ENCODE measurements at regions not wholly inside any gene's neighbourhood (a gene's known extent, or its start where the extent isn't known, plus 50 kb on each side); places are given as distances from the start of the nearest gene placed in this dataset.

DNA sequence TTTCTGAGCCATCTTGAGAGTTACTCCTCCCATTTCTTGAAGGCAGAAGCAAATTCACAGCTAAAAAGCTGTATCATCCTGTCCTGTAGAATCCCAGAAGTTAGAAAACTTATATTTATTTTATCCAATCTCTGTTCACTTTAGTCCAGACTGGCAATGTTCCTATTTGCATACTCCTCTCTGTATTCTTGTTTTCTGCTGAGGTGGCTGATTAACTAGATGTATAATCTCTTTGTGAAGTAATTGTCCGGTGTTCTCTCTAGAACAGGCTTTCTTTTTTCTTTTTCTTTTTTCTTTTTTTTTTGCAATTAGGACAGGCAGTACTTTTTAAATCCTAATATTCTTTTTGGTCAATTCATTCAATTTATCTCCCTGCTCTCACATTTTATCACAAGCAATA, 411.0 kb downstream of the KCNJ3 start:
- no peak for DNase-seq
- no peaks in the 10 kb centered on the region for H3K9me3 ChIP-seq
- H3K4me3 ChIP-seq = no peak overlapping the region
- H3K27me3 ChIP-seq = no peaks in the 10 kb centered on the region
- TF ChIP-seq, protein P1, sequence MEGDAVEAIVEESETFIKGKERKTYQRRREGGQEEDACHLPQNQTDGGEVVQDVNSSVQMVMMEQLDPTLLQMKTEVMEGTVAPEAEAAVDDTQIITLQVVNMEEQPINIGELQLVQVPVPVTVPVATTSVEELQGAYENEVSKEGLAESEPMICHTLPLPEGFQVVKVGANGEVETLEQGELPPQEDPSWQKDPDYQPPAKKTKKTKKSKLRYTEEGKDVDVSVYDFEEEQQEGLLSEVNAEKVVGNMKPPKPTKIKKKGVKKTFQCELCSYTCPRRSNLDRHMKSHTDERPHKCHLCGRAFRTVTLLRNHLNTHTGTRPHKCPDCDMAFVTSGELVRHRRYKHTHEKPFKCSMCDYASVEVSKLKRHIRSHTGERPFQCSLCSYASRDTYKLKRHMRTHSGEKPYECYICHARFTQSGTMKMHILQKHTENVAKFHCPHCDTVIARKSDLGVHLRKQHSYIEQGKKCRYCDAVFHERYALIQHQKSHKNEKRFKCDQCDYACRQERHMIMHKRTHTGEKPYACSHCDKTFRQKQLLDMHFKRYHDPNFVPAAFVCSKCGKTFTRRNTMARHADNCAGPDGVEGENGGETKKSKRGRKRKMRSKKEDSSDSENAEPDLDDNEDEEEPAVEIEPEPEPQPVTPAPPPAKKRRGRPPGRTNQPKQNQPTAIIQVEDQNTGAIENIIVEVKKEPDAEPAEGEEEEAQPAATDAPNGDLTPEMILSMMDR (IDR thresholded peaks at IDR 0.05) = no peak
- TF ChIP-seq EP300 (IDR thresholded peaks at IDR 0.05) (no peak), POLR2A (IDR thresholded peaks at IDR 0.05) (no peak)
- 71 to 80% (median 75%) methylated on average over 1 of the region's 1 CpG for WGBS, 3 donors
- H3K36me3 ChIP-seq = no peaks in the 10 kb centered on the region
- no peak overlapping the region for H3K27ac ChIP-seq
- intact Hi-C loops (cut with DNase I) = no loop called here
- H3K4me1 ChIP-seq (ENCODE audit: insufficient read depth) = no peaks in the 10 kb centered on the region

DNA sequence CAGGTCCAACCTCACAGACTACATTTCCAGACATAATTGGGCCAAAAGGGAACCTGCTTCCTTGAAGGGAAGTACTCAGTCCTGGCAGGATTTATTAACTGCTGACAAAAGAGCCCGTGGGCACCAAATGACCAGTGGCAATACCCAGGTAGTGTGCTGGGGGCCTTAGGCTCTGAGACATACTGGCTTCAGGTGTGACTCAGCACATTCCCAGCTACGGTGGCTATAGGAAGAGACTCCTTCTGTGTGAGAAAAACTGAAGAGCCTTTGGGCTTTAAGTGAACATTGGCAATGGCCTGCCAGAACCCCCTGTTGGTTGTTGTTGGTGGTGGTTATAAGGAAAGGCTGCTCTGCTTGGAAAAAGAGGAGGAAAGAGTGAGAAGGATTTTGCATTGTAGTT, 401.8 kb downstream of the KCNJ3 start:
- WGBS, 3 donors = 75 to 84% (median 76%) methylated on average over 2 of the region's 2 CpGs
- Histone ChIP-seq H3K4me3 (no peak overlapping the region), H3K36me3 (no peaks in the 10 kb centered on the region), H3K27me3 (no peaks in the 10 kb centered on the region), H3K27ac (no peak overlapping the region), H3K9me3 (no peaks in the 10 kb centered on the region), H3K4me1 (ENCODE audit: insufficient read depth) (no peaks in the 10 kb centered on the region)
- intact Hi-C loops (cut with DNase I) = no loop called here
- TF ChIP-seq POLR2A (IDR thresholded peaks at IDR 0.05) = no peak
- no peak for TF ChIP-seq EP300 (IDR thresholded peaks at IDR 0.05)
- TF ChIP-seq, protein P1 (IDR thresholded peaks at IDR 0.05) = no peak
- no peak for DNase-seq

DNA sequence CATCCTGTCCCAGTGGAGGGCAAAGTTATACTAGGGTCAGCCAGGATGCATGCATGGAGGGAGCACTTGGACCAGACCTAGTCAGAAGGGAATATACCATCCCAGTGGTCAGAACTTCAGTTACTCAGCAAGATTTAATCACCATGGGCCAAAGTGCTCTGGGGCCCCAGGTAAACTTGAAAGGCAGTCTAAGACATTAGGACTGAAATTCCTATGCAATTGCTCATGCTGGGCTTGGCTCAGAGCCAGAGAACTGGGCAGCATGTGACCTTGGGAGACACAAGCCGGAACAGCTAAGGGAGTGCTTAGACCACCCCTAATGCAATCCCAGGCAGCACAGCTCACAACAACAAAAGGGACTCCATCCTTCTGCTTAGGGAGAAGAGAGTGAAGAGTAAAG, 401.3 kb downstream of the KCNJ3 start:
- WGBS, 3 donors = 11 to 20% (median 18%) methylated on average over 1 of the region's 1 CpG
- H3K27me3 ChIP-seq = no peaks in the 10 kb centered on the region
- H3K36me3 ChIP-seq = no peaks in the 10 kb centered on the region
- no peak overlapping the region for H3K27ac ChIP-seq
- no peak for DNase-seq
- no peaks in the 10 kb centered on the region for H3K4me1 ChIP-seq (ENCODE audit: insufficient read depth)
- intact Hi-C loops (cut with DNase I) = no loop called here
- no peak overlapping the region for H3K4me3 ChIP-seq
- no peaks in the 10 kb centered on the region for H3K9me3 ChIP-seq
- TF ChIP-seq, protein P1 (IDR thresholded peaks at IDR 0.05) = no peak

DNA sequence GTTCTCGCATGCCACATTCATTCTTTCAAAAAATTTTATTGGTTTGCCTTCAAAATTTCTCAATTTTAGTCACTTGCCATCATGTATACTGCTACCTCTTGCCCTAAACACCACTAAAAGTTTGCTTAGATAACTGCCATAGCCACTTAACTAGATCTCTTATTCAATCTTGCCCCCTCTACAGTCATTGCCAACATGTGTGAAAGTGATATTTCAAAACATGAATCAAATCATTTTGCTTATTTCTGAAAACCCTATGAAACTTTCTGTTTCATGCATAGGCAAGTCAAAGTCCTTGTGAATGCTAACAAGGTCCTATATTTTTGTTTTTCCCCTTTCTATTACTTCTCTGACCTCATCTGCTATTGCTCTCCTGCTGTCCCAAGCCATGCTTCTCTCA, 397.1 kb downstream of the KCNJ3 start:
- 88 to 97% (median 92%) methylated on average over 1 of the region's 1 CpG for WGBS, 3 donors
- Histone ChIP-seq H3K4me1 (ENCODE audit: insufficient read depth) (no peaks in the 10 kb centered on the region), H3K27me3 (peaks cover 2% of the 10 kb centered on the region), H3K27ac (no peak overlapping the region), H3K4me3 (no peak overlapping the region), H3K9me3 (no peaks in the 10 kb centered on the region), H3K36me3 (no peaks in the 10 kb centered on the region)
- intact Hi-C loops (cut with DNase I) = no loop called here
- no peak for DNase-seq
- TF ChIP-seq, protein P1 (IDR thresholded peaks at IDR 0.05) = no peak
- TF ChIP-seq POLR2A (IDR thresholded peaks at IDR 0.05) = no peak
- TF ChIP-seq EP300 (IDR thresholded peaks at IDR 0.05) = no peak

DNA sequence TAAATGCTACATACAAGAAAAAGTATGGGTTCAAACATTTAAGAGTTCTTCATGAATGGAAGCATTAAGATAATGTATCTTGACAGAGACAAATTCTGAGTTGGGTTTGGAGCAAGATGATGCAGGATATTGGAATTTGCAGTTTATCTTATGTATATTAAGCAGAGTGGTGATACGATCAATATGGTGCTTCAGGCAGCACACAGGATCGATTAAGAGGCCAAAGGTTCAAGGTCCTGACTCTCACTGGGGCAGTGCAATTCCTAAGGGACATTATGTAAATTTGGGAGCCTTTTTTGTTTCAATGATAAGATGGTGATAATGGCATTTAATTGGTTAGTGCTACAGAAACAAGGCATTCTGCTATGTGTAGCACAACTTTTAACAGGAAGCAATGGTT, 381.9 kb downstream of the KCNJ3 start:
- no peaks in the 10 kb centered on the region for H3K36me3 ChIP-seq

More for the DNA sequence above, 381.9 kb downstream of the KCNJ3 start:
- H3K27me3 ChIP-seq = no peaks in the 10 kb centered on the region
- intact Hi-C loops (cut with DNase I) = no loop called here
- TF ChIP-seq EP300 (IDR thresholded peaks at IDR 0.05) (no peak), POLR2A (IDR thresholded peaks at IDR 0.05) (no peak)
- TF ChIP-seq, protein P1 (IDR thresholded peaks at IDR 0.05) = no peak
- no peak for DNase-seq
- H3K9me3 ChIP-seq = no peaks in the 10 kb centered on the region
- H3K27ac ChIP-seq = no peak overlapping the region
- H3K4me1 ChIP-seq (ENCODE audit: insufficient read depth) = no peaks in the 10 kb centered on the region
- WGBS, 3 donors = 41 to 64% (median 49%) methylated on average over 2 of the region's 2 CpGs
- no peak overlapping the region for H3K4me3 ChIP-seq

Data from ovary (tissue), 7 donors.